IPS-15b (cell line): ENCODE measurements at regions not wholly inside any gene's neighbourhood (a gene's known extent, or its start where the extent isn't known, plus 50 kb on each side); places are given as distances from the start of the nearest gene placed in this dataset.

Experiments
- H3K27me3 ChIP-seq: one replicate; pipeline ENCODE4 v1.6.1; 2013; ENCODE audit warnings: low read length; ENCODE audit not compliant: control insufficient read depth, insufficient read depth
- H3K36me3 ChIP-seq: one replicate; pipeline ENCODE4 v1.6.1; 2013; ENCODE audit warnings: low read length; ENCODE audit not compliant: control insufficient read depth, insufficient read depth
- H3K4me1 ChIP-seq: one replicate; pipeline ENCODE4 v1.6.1; 2013; ENCODE audit warnings: mild to moderate bottlenecking, low read length; ENCODE audit not compliant: control insufficient read depth, insufficient read depth
- H3K4me3 ChIP-seq: one replicate; pipeline ENCODE4 v1.5.1; 2013; ENCODE audit warnings: low read depth, low read length
- H3K9ac ChIP-seq: one replicate; pipeline ENCODE4 v1.6.1; 2013; ENCODE audit warnings: low read depth, mild to moderate bottlenecking, low read length
- H3K9me3 ChIP-seq: one replicate; pipeline ENCODE4 v1.6.1; 2013; ENCODE audit warnings: mild to moderate bottlenecking, low read length; ENCODE audit not compliant: control insufficient read depth, insufficient read depth

GRCh38 chr4:136861091-136861490, 671.2 kb downstream of the PCDH18 start:
- no peaks in the 10 kb centered on the region for H3K36me3 ChIP-seq
- H3K9ac ChIP-seq: no peak overlapping the region
- no peaks in the 10 kb centered on the region for H3K9me3 ChIP-seq
- no peak overlapping the region for H3K4me3 ChIP-seq
- no peaks in the 10 kb centered on the region for H3K4me1 ChIP-seq
- no peaks in the 10 kb centered on the region for H3K27me3 ChIP-seq

DNA sequence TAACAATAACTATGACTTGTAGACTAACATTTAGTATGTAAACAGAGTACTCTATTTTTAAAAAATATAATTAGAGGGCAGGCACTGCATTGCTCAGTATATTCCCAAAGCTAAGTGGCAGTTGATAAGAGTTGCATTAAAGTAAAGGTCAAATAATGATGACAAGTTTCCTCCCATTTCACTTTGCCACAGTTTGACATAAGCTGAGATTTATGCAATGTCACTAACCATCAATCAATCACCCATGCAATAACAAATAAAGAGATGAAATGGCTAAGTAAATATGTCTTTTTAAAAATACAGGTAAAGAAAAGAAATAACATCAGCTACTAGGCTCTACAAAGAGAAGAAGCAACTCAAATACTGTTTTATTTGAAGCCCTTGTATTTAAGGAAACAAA, 673.4 kb downstream of the PCDH18 start:
- Histone ChIP-seq H3K36me3 (no peaks in the 10 kb centered on the region), H3K4me1 (no peaks in the 10 kb centered on the region), H3K9ac (no peak overlapping the region), H3K4me3 (no peak overlapping the region), H3K27me3 (no peaks in the 10 kb centered on the region), H3K9me3 (no peaks in the 10 kb centered on the region)

- Histone ChIP-seq H3K27me3 (no peaks in the 10 kb centered on the region), H3K9ac (no peak overlapping the region), H3K4me1 (no peaks in the 10 kb centered on the region), H3K4me3 (no peak overlapping the region), H3K36me3 (no peaks in the 10 kb centered on the region), H3K9me3 (no peaks in the 10 kb centered on the region)
These were observed 676.4 kb downstream of the PCDH18 start for GRCh38 chr4:136855886-136856285.

GRCh38 chr4:136850446-136850845, 681.8 kb downstream of the PCDH18 start:
- H3K36me3 ChIP-seq: no peaks in the 10 kb centered on the region
- H3K4me1 ChIP-seq: no peaks in the 10 kb centered on the region
- H3K4me3 ChIP-seq: no peak overlapping the region
- H3K9ac ChIP-seq: no peak overlapping the region
- H3K27me3 ChIP-seq: no peaks in the 10 kb centered on the region
- H3K9me3 ChIP-seq: no peaks in the 10 kb centered on the region

DNA sequence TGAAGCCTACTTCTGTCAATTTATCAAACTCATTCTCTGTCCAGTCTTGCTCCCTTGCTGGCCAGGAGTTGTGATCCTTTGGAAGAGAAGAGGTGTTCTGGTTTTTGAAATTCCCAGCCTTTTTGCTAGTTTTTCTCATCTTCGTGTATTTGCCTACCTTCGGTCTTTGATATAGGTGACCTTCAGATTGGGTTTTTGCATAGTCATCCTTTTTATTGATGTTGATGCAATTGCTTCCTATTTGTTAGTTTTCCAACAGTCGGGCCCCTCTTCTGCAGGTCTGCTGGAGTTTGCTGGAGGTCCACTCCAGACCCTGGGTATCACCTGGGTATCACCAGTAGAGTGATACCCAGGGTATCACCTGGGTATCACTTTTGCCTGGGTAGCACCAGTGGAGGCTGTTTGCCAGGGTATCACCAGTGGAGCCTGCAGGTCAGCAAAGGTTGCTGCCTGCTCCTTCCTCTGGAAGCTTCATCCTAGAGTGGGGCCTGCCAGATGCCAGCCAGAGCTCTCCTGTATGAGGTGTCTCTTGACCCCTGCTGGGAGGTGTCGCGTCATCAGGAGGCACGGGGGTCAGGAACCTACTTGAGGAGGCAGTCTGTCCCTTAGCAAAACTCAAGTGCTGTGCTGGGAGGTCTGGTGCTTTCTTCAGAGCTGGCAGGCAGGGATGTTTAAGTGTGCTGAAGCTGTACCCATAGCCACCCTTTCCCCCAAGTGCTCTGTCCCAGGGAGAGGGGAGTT, 684.2 kb downstream of the PCDH18 start:
- no peak overlapping the region for H3K4me3 ChIP-seq
- H3K9ac ChIP-seq: no peak overlapping the region
- no peaks in the 10 kb centered on the region for H3K4me1 ChIP-seq
- no peaks in the 10 kb centered on the region for H3K9me3 ChIP-seq
- H3K36me3 ChIP-seq: no peaks in the 10 kb centered on the region
- no peaks in the 10 kb centered on the region for H3K27me3 ChIP-seq

DNA sequence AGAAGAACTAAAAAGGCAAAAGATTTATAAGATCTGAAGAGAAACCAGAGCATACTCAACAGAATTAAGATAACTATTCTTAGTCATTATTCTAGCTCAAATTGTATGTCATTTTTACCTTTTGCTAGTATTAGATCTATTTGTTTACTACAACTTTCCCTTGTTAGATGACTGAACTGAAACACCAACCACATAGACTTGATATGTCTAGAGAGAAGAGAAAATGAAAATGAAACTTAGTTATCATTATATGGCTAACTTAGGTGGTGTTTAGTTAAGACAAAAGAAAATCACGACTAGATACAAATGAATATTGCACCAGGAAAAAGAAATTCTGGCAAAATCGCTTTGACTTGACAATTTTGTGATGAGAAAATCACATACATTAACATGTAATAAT, 690.8 kb downstream of the PCDH18 start:
- H3K9me3 ChIP-seq: no peaks in the 10 kb centered on the region
- no peaks in the 10 kb centered on the region for H3K4me1 ChIP-seq
- H3K4me3 ChIP-seq: no peak overlapping the region
- no peaks in the 10 kb centered on the region for H3K27me3 ChIP-seq
- no peak overlapping the region for H3K9ac ChIP-seq
- H3K36me3 ChIP-seq: no peaks in the 10 kb centered on the region

GRCh38 chr4:136838607-136839006, 693.7 kb downstream of the PCDH18 start:
- Histone ChIP-seq H3K9ac (no peak overlapping the region), H3K36me3 (no peaks in the 10 kb centered on the region), H3K9me3 (no peaks in the 10 kb centered on the region), H3K27me3 (no peaks in the 10 kb centered on the region), H3K4me3 (no peak overlapping the region), H3K4me1 (no peaks in the 10 kb centered on the region)

- Histone ChIP-seq H3K36me3 (no peaks in the 10 kb centered on the region), H3K9me3 (no peaks in the 10 kb centered on the region), H3K4me1 (no peaks in the 10 kb centered on the region), H3K27me3 (no peaks in the 10 kb centered on the region), H3K9ac (no peak overlapping the region), H3K4me3 (no peak overlapping the region)
These were observed 700.7 kb downstream of the PCDH18 start for GRCh38 chr4:136831553-136831952.

DNA sequence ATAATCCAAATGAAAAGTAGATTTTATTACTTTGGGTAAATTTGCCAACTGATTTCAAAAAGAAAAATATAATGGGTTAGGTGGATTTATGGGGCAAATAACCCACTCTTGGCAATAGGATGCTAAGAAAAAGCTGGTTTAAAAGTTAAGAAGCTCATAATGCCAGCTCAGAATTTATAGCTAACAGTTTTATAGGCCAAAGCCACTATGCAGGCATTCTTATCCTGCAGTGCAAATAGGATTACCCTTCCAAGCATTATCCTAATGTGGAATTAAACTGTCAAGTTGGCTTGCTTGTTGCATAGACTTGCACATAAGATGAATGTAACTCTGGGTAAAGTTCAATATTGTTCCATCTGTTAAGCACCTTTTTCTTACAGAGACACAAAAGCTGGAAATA, 703.0 kb downstream of the PCDH18 start:
- no peaks in the 10 kb centered on the region for H3K4me1 ChIP-seq
- no peaks in the 10 kb centered on the region for H3K36me3 ChIP-seq
- no peaks in the 10 kb centered on the region for H3K9me3 ChIP-seq
- no peak overlapping the region for H3K9ac ChIP-seq
- H3K27me3 ChIP-seq: no peaks in the 10 kb centered on the region
- no peak overlapping the region for H3K4me3 ChIP-seq

DNA sequence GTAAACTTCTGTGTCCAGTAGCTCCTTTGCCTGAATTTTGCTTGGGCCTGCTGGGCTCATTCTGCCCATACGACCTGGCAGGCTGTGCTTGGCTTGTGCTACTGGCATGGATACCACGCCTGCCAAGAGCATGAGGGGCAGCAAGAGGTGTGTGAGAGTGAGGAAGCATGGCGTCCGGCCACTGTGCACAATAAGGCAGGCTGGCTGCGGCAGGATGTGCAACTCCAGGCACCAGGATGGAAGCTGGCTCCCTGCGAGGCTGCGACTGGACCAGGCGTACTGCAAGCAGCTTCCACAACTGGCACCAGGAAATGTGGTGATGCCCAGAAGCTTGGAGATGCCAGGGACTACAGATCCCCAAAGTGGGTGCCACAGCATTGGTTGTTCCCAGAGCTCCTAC, 709.3 kb downstream of the PCDH18 start:
- Histone ChIP-seq H3K27me3 (no peaks in the 10 kb centered on the region), H3K4me3 (no peak overlapping the region), H3K9me3 (no peaks in the 10 kb centered on the region), H3K36me3 (no peaks in the 10 kb centered on the region), H3K4me1 (no peaks in the 10 kb centered on the region), H3K9ac (no peak overlapping the region)

DNA sequence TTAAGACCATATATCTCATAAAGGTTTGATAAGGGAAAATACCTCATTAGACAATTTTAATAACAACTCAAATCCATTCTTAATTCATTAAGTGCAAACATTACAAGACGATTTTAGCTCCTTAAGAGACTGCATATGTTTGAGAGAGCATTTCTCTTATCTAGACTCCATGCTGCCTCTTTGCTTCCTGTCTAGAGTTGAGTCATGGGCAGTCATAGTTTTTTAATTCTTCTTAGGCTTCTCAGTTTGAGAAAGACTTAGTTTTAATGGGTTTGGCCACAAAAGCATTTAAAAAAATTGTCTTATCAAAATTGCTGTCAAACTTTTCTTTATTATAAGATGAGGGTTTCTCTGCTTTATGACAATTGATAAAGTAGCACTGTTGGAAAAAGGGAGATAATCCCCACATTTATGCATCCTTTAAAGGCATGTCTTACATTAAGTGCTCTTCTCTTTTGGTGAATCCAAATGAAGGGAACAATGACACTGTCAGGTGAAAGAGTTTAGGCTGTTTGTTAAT, 713.4 kb downstream of the PCDH18 start:
- no peaks in the 10 kb centered on the region for H3K4me1 ChIP-seq
- H3K9me3 ChIP-seq: no peaks in the 10 kb centered on the region

GRCh38 chr4:136812100-136812880, 720.0 kb downstream of the PCDH18 start:
- Histone ChIP-seq H3K9me3 (no peaks in the 10 kb centered on the region), H3K9ac (no peak overlapping the region), H3K4me3 (no peak overlapping the region), H3K4me1 (no peaks in the 10 kb centered on the region), H3K27me3 (no peaks in the 10 kb centered on the region), H3K36me3 (no peaks in the 10 kb centered on the region)

More for the DNA sequence above, 713.4 kb downstream of the PCDH18 start:
- Histone ChIP-seq H3K27me3 (no peaks in the 10 kb centered on the region), H3K9ac (no peak overlapping the region), H3K4me3 (no peak overlapping the region), H3K36me3 (no peaks in the 10 kb centered on the region)
